GM19467 (cell line): ENCODE measurements at regions not wholly inside any gene's neighbourhood (a gene's known extent, or its start where the extent isn't known, plus 50 kb on each side); places are given as distances from the start of the nearest gene placed in this dataset.
"Not testable (repeated sequence)": the region's sequence is repeated elsewhere in the genome, so short reads cannot be mapped to it uniquely, and the experiment has no call there.

Source experiments
- ATAC-seq: cut with Tn5 transposase; IDR thresholded peaks from one replicate; pipeline ENCODE4 v1.9.1; 2021; ENCODE audit warnings: mild to moderate bottlenecking, moderate library complexity; ENCODE audit not compliant: unreplicated experiment

DNA sequence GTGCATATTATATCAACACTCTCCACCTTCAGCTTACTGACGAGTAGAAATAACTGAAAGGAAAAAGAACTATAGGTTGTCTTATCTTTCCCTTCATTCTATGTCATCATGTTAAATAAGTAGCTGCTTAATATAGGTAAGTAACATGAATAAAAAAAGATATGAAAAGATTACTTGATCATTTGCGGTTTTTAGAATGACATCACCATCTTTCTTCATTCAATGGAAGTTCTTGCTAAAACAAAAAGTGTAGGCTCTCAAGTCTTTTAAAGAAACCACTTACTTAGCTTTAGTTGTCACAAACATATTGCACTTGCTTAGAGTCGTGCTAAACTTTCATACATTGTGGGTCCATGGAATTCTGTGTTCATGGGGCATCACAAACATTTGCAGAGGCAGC is 331.1 kb upstream of the DEPDC1 start:
- no peak for ATAC-seq

DNA sequence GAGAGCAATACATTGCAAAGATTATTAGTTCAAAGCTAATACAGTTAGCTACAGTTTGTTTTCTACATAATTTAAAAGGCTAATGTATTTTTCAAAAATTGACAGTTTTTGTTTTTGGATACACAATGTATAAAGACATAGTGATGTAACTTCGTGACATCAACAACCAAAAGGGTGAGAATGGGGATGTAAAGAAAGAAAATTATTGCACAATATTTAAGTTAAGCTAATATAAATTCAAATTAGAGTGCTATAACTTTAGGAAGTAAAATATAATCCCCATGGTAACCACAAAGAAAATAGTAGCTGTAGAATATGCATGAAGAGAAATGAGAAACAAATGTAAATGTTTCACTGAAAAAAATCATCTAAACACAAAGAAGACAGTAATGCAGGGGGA is 334.4 kb upstream of the DEPDC1 start:
- ATAC-seq = no peak

DNA sequence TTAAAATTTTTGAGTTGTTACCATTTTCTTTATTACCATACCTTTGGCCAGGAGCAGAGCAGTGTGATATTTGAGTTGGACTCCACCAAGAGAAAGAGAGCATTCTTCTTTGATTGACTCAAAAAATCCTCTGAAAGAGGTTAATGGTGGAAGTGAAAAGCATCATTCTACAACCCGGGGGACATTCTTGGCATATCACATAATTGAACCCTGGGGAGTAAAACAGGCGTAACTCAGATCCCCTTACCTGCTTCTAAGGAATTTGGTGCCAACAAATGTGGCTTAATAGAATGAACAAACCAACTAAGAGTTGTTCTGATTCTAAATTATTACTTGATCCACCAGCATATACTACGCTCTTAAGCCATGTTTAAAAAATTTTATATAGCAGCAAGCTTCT is 351.1 kb upstream of the DEPDC1 start:
- no peak for ATAC-seq

DNA sequence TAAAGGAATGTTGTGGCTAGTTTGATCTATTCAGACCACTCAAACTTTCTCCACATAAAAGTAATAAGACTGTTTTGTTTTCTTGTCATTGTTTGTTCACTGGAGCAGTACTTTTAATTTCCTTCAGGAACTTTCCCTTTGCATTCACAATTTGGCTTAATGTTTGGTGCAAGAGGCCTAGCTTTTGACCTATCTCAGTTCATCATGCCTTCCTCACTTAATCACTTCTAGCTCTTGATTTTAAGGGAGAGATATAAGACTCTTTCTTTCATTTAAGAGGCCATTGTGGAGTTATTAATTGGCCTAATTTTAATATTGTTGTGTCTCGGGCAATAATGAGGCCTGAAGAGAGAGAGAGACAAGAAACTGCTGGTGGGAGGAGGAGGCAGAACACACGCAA is 371.7 kb upstream of the DEPDC1 start:
- ATAC-seq = no peak

GRCh38 chr1:68873144-68873543 is 376.3 kb upstream of the DEPDC1 start:
- ATAC-seq = no peak

GRCh38 chr1:68881330-68882194 is 384.7 kb upstream of the DEPDC1 start:
- ATAC-seq = not testable (repeated sequence)

- no peak for ATAC-seq
Measured at GRCh38 chr1:68889471-68889870, 392.6 kb upstream of the DEPDC1 start.

DNA sequence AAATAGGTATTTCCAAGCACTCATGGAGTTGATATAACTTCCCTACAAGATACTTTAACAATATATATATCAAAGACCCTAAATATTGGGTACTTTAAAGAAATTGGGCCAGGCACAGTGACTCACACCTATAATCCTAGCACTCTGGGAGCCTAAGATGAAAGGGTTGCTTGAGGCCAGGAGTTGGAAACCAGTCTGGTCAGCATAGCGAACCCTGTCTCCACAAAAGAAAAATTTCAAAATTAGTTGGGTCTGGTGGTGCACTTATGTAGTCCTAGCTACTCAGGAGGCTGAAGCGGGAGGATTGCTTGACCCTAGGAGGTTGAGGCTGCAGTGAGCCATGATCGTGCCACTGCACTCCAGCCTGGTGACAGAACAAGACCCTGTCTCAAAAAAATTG is 393.9 kb upstream of the DEPDC1 start:
- no peak for ATAC-seq

DNA sequence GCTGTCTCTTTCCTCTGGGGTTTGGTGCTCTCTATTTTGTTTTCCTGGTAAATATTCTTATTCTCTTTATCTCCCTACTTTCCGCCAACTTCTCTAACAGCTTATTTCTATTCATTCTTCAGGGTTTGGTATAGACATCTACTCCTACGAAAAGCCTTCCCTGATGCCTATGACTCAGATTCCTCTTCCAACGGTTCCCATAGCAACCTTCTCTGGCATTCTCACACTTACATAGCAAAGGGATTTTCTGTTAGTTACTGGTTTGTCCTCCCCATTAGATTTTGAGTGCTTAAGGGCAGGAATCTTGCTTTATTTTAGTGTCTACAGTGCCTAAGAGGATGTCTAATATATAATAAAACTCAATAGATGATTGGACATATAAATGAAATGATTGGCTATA is 407.6 kb upstream of the DEPDC1 start:
- ATAC-seq = no peak

GRCh38 chr1:68906431-68906830 is 409.5 kb upstream of the DEPDC1 start:
- no peak for ATAC-seq

DNA sequence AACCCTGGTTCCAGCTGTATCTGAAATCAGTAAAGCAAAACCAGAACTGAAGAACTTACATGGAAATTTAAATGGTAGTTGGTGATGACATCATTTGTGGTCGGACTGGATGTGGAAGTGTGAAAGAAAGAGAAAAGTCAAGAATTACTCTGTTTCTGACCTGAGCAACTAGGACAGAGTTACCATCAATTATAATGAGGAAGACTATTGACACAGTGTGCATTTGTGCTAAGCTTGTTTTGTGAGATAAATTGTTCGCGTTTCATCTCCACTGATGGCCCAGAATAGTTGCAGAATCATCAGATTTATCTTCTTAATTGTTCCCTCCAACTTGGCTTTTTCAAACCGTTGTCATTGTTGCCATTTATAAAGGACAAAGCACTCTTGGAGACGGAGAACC is 410.6 kb upstream of the DEPDC1 start:
- ATAC-seq = no peak

DNA sequence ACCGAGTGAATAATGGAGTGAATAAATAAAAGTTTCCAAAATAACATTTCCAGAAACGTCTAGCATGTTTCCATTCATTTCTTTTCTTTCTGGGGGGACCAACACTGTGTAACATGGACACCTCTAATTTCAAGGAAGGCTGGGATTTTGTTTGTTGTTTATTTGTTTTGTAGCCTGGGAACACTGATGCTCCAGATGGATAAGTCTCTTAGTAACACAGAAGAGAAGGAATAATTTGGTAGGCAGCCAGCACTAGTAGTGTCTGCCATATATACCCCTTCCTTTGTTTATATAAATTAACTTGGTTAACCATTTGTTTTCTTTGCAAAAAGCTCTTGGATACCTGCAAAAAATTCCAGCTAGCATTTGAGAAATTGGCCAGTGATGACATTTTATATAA is 411.4 kb upstream of the DEPDC1 start:
- no peak for ATAC-seq

DNA sequence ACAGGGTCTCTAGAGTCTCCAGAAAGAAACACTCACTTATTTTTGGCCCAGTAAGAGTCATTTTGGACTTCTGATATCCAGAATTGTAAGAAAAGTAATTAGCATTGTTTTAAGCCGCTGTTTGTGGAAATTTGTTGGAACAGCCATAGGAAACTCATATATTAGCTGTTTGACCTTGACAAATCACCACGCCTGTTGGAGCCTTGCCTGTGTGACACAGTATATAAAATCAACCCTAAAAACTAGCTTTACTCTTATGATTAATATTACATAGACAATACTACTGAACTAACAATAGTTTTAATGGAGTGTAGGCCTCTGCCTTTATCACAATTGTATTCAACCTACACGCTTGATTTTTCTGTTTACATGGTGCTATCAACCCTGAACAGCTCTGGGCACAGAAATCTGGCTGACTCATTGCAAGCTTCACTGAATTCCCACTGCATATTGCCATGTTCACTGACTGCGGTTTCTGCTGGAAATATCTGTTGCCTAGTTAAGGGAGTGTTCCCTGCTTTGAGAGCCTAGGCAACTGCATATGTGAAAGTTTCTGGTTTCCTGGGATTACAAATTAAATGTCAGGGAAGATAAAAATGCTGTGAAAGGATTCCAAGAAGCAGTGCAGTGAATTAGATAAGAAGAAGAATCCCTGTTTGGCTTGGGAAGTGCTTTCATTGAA is 419.5 kb upstream of the DEPDC1 start:
- ATAC-seq = no peak

GRCh38 chr1:68917456-68917855 is 420.6 kb upstream of the DEPDC1 start:
- ATAC-seq = no peak

GRCh38 chr1:68918563-68918962 is 421.7 kb upstream of the DEPDC1 start:
- peak; percentile 55 for ATAC-seq

DNA sequence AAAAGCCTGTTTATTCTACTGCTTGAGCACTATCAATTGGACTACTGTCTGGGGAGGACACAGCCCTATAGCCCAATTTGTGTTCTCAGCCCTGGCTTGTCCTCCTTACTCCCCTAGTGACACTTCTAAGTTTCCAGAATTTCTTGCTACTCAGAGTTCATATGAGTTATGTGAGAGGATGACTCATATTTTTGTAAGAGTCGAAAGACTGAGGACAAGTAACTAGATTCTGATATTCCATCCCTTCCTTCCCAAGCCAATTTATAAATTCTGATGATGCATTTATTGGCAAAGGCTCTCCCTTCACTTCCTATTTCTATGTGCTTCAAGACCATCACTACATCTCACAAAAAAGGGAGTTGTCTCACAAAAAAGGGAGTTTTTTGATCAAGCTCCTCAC is 422.2 kb upstream of the DEPDC1 start:
- ATAC-seq = no peak

DNA sequence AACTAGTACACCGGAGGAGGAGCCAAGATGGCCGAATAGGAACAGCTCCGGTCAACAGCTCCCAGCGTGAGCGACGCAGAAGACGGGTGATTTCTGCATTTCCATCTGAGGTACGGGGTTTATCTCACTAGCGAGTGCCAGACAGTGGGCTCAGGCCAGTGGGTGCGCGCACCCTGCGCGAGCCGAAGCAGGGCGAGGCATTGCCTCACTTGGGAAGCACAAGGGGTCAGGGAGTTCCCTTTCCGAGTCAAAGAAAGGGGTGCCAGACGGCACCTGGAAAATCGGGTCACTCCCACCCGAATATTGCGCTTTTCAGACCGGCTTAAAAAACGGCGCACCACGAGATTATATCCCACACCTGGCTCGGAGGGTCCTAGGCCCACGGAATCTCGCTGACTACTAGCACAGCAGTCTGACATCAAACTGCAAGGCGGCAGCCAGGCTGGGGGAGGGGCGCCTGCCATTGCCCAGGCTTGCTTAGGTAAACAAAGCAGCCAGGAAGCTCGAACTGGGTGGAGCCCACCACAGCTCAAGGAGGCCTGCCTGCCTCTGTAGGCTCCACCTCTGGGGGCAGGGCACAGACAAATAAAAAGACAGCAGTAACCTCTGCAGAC is 426.7 kb upstream of the DEPDC1 start:
- ATAC-seq = not testable (repeated sequence)

GRCh38 chr1:68930101-68930500 is 433.2 kb upstream of the DEPDC1 start:
- no peak for ATAC-seq

DNA sequence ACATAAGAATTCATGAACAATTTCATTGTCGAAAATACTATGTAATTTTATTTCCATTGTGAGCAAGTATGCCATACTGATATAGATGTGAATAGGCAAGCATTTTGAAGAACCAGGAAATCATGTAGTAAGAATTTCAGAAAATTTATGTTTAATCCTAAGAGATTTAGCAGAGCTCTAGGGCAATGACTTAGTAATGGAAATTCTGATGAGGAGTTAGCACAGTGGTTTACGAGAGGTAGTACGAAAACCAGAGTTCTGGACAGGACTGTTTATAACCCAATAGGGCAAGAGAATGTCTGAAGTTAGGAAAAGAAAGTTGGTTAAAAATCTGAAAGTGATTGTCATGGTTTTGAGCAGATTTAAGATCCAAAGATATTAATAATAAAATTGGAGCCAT is 439.6 kb upstream of the DEPDC1 start:
- ATAC-seq = no peak

DNA sequence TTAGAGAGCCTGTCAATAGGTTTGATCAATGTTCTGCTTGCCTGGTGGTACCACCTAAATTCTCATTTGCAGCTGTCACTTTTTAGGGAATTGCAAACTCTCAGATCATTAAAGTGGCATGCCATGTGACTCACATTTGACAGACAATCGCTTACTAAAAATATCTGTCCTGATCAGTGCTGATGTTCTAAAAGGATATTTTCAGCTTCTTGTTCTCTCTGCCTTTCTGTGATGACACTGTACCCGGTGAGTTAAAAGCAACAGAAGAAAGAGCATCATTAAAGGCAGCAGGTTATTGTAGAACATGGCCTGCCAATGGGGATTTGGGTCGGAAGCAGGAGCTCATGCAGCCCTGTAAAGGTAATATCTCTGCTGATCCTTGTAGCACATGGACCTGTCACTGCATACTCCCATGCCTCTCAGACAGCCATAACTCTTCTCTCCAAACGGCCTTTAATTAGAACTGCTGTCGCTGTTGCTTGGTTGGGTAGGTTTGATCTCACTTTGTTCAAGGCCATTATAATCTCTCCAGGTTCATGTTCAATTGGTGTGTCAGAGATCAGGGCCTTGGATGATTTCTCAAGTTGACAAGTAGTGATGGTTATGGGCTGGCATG is 441.3 kb upstream of the DEPDC1 start:
- ATAC-seq = no peak

- ATAC-seq = no peak
Measured at GRCh38 chr1:68950036-68950435, 453.2 kb upstream of the DEPDC1 start.

- no peak for ATAC-seq
Measured at GRCh38 chr1:68953311-68953710, 456.4 kb upstream of the DEPDC1 start.
